SK-N-MC (cell line): ENCODE measurements at regions not wholly inside any gene's neighbourhood (a gene's known extent, or its start where the extent isn't known, plus 50 kb on each side); places are given as distances from the start of the nearest gene placed in this dataset.

Experiments
- EZH2 ChIP-seq: fragments of 200-600 bp; sonication (generic); IDR thresholded peaks from one replicate; pipeline ENCODE4 v1.6.1; 2017; ENCODE audit warnings: antibody characterized with exemption
- POLR2AphosphoS5 ChIP-seq: IDR thresholded peaks from 2 replicates; pipeline ENCODE4 v1.6.1; 2012; ENCODE audit warnings: mild to moderate bottlenecking, low read depth, low read length, borderline replicate concordance

DNA sequence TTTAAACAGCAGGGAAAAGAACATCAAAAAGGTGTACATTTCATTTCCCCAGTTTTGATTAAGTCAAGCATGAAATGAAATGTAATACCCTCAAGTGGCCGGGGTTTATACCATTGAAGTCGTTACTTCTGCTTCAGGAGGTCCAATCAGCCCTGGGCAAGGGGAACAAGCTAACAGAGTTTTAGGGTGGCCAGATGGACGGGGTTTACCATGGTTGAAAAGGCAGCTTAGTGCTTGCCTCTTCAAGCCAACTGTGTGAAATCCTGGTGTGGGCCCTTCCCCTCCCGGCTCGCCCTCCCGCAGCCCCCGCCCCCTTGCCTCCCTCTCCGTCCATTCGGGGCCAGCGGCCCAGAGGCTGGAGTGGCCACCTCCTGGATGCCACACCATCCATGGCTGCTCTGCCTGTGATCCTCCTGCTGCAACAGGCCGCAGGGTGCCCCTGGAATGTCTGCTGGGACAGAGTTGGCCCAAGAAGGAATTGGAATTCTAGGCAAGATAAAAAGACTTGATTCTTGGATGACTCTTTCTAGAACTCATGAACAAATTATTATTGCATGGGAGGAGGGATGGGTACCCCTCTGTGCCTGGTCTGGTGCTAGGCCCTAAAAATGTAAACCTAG is 296.2 kb upstream of the IRX3 start:
- TF ChIP-seq POLR2AphosphoS5, result no peak
- no peak for TF ChIP-seq EZH2
